Urinary bladder (tissue), 3 donors: ENCODE measurements at regions not wholly inside any gene's neighbourhood (a gene's known extent, or its start where the extent isn't known, plus 50 kb on each side); places are given as distances from the start of the nearest gene placed in this dataset.

Experiments
- DNase-seq: peaks from one replicate; pipeline ENCODE4 v3.0.0-alpha.2; 2015; ENCODE audit errors: extremely low spot score
- H3K27ac ChIP-seq: one replicate; pipeline ENCODE4 v1.5.1; 2013; ENCODE audit warnings: low read depth, mild to moderate bottlenecking, moderate library complexity
- H3K36me3 ChIP-seq: one replicate; pipeline ENCODE4 v1.6.1; 2013; ENCODE audit warnings: mild to moderate bottlenecking, moderate library complexity; ENCODE audit not compliant: insufficient read depth
- H3K4me1 ChIP-seq: one replicate; pipeline ENCODE4 v1.6.1; 2013; ENCODE audit warnings: mild to moderate bottlenecking, moderate library complexity; ENCODE audit not compliant: insufficient read depth
- H3K4me3 ChIP-seq: one replicate; pipeline ENCODE4 v1.5.1; 2013; ENCODE audit warnings: low read depth, low read length
- WGBS: extraction: QIAGEN DNeasy Blood & Tissue Kit; methylation state at CpG from one replicate; pipeline ENCODE4 v1.1.7; 2013; 5-methylcytosine and 5-hydroxymethylcytosine counted together
- donor health status: healthy with polysubstance abuse.
- donor health status: healthy.

GRCh38 chr11:21931436-21932101 is 261.3 kb upstream of the ANO5 start:
- WGBS = 88% methylated on average over 11 of the region's 11 CpGs
- Histone ChIP-seq H3K27ac (no peak overlapping the region), H3K4me3 (no peak overlapping the region), H3K4me1 (no peaks in the 10 kb centered on the region), H3K36me3 (no peaks in the 10 kb centered on the region)
- no peak for DNase-seq

DNA sequence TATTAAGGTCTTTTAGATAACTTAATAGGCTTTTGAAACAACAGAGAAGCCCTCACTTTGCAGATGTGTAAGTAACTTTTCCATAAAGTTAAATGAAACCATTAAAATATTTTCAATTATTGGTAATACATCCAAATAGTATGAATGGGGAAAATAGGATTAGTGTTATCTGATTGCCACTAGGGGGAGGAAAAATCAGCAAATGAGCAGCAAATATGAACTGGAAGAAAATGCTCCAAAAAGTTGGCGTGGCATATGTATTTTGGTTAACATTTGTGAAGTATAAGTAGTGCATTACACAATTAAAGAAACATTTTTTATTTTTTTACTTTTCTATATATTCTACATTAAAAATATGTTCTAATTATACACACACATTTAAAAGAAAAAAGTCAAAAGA is 259.8 kb upstream of the ANO5 start:
- no peak overlapping the region for H3K27ac ChIP-seq
- no peak overlapping the region for H3K4me3 ChIP-seq
- WGBS = 63% methylated on average over 1 of the region's 1 CpG
- H3K36me3 ChIP-seq = no peaks in the 10 kb centered on the region
- no peak for DNase-seq
- no peaks in the 10 kb centered on the region for H3K4me1 ChIP-seq

DNA sequence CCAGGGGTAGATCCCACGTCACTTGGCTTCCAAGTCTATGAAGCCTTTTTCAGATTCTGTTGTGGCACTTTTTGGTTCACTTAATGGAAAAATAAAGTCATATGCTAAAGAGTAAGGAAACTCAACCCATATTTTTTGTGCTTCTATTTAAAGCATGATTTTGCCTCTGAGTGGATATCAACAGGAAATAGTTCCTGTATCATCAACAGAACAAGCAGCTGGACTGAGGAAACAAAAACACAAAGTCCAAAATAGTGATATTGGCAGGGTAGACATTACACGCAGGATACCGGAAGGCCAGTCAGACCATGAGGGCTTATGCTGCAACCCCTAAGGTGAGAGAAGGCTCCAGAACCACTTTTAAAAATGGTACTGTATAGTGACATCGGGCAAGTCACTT is 248.3 kb upstream of the ANO5 start:
- WGBS = 66% methylated on average over 4 of the region's 4 CpGs
- Histone ChIP-seq H3K4me1 (no peaks in the 10 kb centered on the region), H3K36me3 (no peaks in the 10 kb centered on the region), H3K27ac (no peak overlapping the region), H3K4me3 (no peak overlapping the region)
- DNase-seq = no peak

- Histone ChIP-seq H3K4me1 (no peaks in the 10 kb centered on the region), H3K36me3 (no peaks in the 10 kb centered on the region), H3K27ac (no peak overlapping the region), H3K4me3 (no peak overlapping the region)
- no peak for DNase-seq
- WGBS = 84% methylated on average over 1 of the region's 1 CpG
Measured at GRCh38 chr11:21948876-21949275, 244.0 kb upstream of the ANO5 start.

- no peaks in the 10 kb centered on the region for H3K36me3 ChIP-seq
- 70% methylated on average over 3 of the region's 3 CpGs for WGBS
- no peak overlapping the region for H3K27ac ChIP-seq
- no peak for DNase-seq
- no peak overlapping the region for H3K4me3 ChIP-seq
- H3K4me1 ChIP-seq = no peaks in the 10 kb centered on the region
Measured at GRCh38 chr11:21949763-21950413, 243.0 kb upstream of the ANO5 start.

GRCh38 chr11:21963013-21963412 is 229.9 kb upstream of the ANO5 start:
- Histone ChIP-seq H3K4me3 (no peak overlapping the region), H3K4me1 (no peaks in the 10 kb centered on the region), H3K36me3 (no peaks in the 10 kb centered on the region), H3K27ac (no peak overlapping the region)
- no peak for DNase-seq
- 56% methylated on average over 2 of the region's 2 CpGs for WGBS

DNA sequence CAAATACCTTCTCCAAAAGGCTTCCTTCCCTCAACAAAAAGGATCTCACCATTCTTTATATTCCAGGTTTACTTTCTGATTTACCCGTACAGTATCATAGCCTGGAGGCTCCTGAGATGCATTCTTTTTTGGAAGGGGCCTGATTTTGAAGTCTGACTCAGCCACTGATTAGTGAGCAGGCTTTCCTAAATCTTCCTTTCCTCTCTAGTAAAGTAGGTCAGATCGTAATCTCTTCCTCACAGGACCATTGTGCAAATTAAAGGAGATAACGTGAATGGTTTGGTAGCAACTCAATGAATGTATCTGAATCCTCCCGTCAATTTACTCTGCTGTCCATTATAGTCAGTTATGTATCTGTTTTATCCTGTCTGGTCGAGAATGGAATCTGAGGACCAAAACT is 227.7 kb upstream of the ANO5 start:
- Histone ChIP-seq H3K27ac (no peak overlapping the region), H3K4me1 (no peaks in the 10 kb centered on the region), H3K36me3 (no peaks in the 10 kb centered on the region), H3K4me3 (no peak overlapping the region)
- WGBS = 36% methylated on average over 5 of the region's 5 CpGs
- no peak for DNase-seq

GRCh38 chr11:21968702-21969101 is 224.2 kb upstream of the ANO5 start:
- Histone ChIP-seq H3K27ac (no peak overlapping the region), H3K4me1 (no peaks in the 10 kb centered on the region), H3K36me3 (no peaks in the 10 kb centered on the region), H3K4me3 (no peak overlapping the region)
- WGBS = 34% methylated on average over 1 of the region's 1 CpG
- no peak for DNase-seq

DNA sequence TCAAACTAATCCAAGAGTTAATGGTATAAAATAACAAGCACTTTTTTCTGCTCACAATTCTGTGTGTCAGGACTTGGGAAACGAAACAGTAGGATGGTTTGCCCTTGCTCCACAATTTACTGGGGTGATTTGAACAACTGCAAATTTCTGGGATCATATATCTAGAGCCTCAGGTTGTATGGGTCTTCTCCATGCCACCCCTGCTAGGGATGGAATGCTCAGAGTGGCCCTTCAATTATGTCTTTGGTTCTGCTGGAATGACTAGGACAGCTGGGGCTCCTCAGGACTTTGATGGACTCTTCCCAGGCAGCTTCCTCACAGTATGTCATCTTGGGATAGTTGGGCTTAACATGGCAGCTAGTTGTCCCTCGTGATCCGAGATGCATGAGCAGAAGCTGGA is 223.0 kb upstream of the ANO5 start:
- Histone ChIP-seq H3K4me1 (no peaks in the 10 kb centered on the region), H3K27ac (no peak overlapping the region), H3K36me3 (no peaks in the 10 kb centered on the region), H3K4me3 (no peak overlapping the region)
- no peak for DNase-seq
- WGBS = 44% methylated on average over 3 of the region's 3 CpGs

- no peak overlapping the region for H3K4me3 ChIP-seq
- WGBS = 54% methylated on average over 2 of the region's 2 CpGs
- H3K27ac ChIP-seq = no peak overlapping the region
- no peaks in the 10 kb centered on the region for H3K4me1 ChIP-seq
- DNase-seq = no peak
- H3K36me3 ChIP-seq = no peaks in the 10 kb centered on the region
Measured at GRCh38 chr11:21975242-21975641, 217.6 kb upstream of the ANO5 start.

DNA sequence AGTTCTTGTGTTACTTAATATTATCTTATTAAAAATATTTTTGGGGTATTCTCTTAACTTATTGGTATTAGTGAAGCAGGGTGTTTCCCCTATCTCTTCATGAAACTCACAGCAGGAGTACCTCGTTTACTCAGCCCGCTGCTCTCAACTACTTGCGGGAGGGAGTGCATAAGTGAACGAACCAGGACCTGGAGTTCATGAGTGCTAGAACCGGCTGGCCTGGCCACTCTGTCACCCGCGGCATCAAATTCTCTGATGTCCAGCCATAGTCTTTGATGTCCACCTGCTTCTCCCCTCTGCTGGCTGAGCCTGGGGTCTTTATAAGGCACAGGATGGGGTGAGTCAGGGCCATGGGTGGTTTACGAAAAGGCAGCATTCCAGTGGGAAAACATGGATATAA is 216.7 kb upstream of the ANO5 start:
- Histone ChIP-seq H3K4me1 (no peaks in the 10 kb centered on the region), H3K36me3 (no peaks in the 10 kb centered on the region), H3K4me3 (no peak overlapping the region), H3K27ac (no peak overlapping the region)
- 88% methylated on average over 8 of the region's 8 CpGs for WGBS
- no peak for DNase-seq

DNA sequence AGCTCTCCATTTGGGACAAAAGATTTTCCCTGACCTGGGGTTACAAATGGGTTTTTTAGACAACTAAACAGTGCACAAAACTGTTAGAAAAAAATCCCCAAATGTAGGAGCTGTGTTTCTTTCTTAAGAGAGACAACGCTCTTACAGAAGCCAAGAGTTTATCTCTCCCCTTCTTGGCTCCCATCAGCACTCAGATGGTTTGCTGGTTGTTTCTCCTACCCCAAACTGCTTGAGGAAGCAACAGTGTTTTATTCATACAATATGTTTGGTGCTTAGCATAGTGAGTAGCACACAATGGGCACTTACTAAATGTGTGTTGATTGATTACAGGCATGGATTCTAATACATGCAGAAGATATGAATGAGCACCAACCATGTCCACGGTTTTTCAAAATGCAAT is 209.5 kb upstream of the ANO5 start:
- WGBS = 80% methylated on average over 2 of the region's 2 CpGs
- Histone ChIP-seq H3K27ac (no peak overlapping the region), H3K4me3 (no peak overlapping the region), H3K4me1 (no peaks in the 10 kb centered on the region), H3K36me3 (no peaks in the 10 kb centered on the region)
- no peak for DNase-seq

GRCh38 chr11:21986361-21986760 is 206.5 kb upstream of the ANO5 start:
- H3K27ac ChIP-seq = no peak overlapping the region
- no peaks in the 10 kb centered on the region for H3K4me1 ChIP-seq
- 83% methylated on average over 2 of the region's 2 CpGs for WGBS
- H3K36me3 ChIP-seq = no peaks in the 10 kb centered on the region
- H3K4me3 ChIP-seq = no peak overlapping the region
- DNase-seq = no peak

DNA sequence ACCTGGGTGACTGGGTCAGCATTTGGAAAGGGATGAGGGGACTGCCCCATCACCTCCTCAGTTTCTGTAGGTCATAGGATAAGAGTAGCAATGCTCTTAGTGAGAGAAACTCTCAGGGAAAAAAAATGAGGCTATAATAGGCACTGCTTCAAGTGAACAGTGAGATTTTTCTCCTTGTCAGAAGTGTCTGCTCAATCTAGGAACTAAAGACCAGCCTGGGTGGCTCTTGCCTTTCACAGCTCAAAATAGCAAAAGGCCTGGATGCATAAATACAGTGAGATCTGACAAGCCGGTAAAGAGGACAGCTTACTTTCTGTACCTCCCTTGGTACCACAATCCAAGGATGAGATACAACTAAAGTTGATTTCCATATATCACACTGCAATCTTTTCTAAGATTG is 205.6 kb upstream of the ANO5 start:
- no peak overlapping the region for H3K4me3 ChIP-seq
- no peak for DNase-seq
- H3K4me1 ChIP-seq = no peaks in the 10 kb centered on the region
- H3K27ac ChIP-seq = no peak overlapping the region
- WGBS = 93% methylated on average over 1 of the region's 1 CpG
- no peaks in the 10 kb centered on the region for H3K36me3 ChIP-seq
